CD4-positive, alpha-beta T cell (primary cell): ENCODE measurements at regions not wholly inside any gene's neighbourhood (a gene's known extent, or its start where the extent isn't known, plus 50 kb on each side); places are given as distances from the start of the nearest gene placed in this dataset.

Experiments used
- ATAC-seq: fragments of 200-7000 bp; cut with Tn5 transposase; one replicate; pipeline ENCODE4 v1.10.0; 2022; ENCODE audit warnings: mild to moderate bottlenecking; ENCODE audit not compliant: poor library complexity
- CTCF ChIA-PET: fragments of 350-600 bp; sonication (Branson Sonifier 250); formaldehyde crosslinking; loops from one replicate; lab custom pipeline; 2021; ENCODE audit warnings: antibody characterized with exemption, inconsistent platforms; lab: Charles Lee
- POLR2A ChIA-PET: fragments of 350-600 bp; sonication (Branson Sonifier 250); formaldehyde crosslinking; loops from one replicate; lab custom pipeline; 2021; ENCODE audit warnings: antibody characterized with exemption, inconsistent platforms; lab: Charles Lee
- DNase-seq, 14 experiments: peaks; one replicate each; pipeline ENCODE4 v3.0.0-alpha.2; 2013 to 2020; ENCODE audit warnings: mixed read lengths in 2 of 14
- H3K27ac ChIP-seq, 2 donors: one replicate each; pipeline versions ENCODE4 v1.5.1 to v1.7.0; 2013; ENCODE audit warnings: low read length in 2 of 2, low read depth in 1 of 2, mild to moderate bottlenecking in 1 of 2
- H3K27me3 ChIP-seq, 2 experiments: 1 replicate in 1 of 2; 2 replicates in 1 of 2; pipeline versions ENCODE4 v1.6.1 to v1.7.0; 2013; ENCODE audit warnings: low read length in 2 of 2, control low read depth in 1 of 2, mild to moderate bottlenecking in 1 of 2, moderate library complexity in 1 of 2; ENCODE audit not compliant: insufficient read depth in 2 of 2, control insufficient read depth in 1 of 2
- H3K36me3 ChIP-seq: one replicate; pipeline ENCODE4 v1.6.1; 2013; ENCODE audit warnings: low read length, control low read depth; ENCODE audit not compliant: insufficient read depth
- H3K4me1 ChIP-seq: one replicate; pipeline ENCODE4 v1.6.1; 2013; ENCODE audit warnings: low read length, control low read depth; ENCODE audit not compliant: insufficient read depth
- H3K4me3 ChIP-seq: one replicate; pipeline ENCODE4 v1.5.1; 2013; ENCODE audit warnings: mild to moderate bottlenecking, low read length, moderate library complexity
- H3K9me3 ChIP-seq, 2 experiments: 1 replicate in 1 of 2; 2 replicates in 1 of 2; pipeline versions ENCODE4 v1.6.1 to v1.7.0; 2013; ENCODE audit warnings: low read length in 2 of 2, mild to moderate bottlenecking in 2 of 2, control low read depth in 1 of 2, moderate library complexity in 1 of 2; ENCODE audit not compliant: control insufficient read depth in 1 of 2, insufficient read depth in 1 of 2
- H3K27ac Mint-ChIP-seq: one replicate; pipeline ENCODE4 v1.8.0; 2020; ENCODE audit warnings: mixed read lengths
- H3K27me3 Mint-ChIP-seq: one replicate; pipeline ENCODE4 v1.8.0; 2021; ENCODE audit warnings: mixed read lengths
- H3K36me3 Mint-ChIP-seq: one replicate; pipeline ENCODE4 v1.8.0; 2021; ENCODE audit warnings: low read depth, mixed read lengths
- H3K4me1 Mint-ChIP-seq: one replicate; pipeline ENCODE4 v1.8.0; 2021; ENCODE audit warnings: low read depth, mixed read lengths
- H3K4me3 Mint-ChIP-seq: one replicate; pipeline ENCODE4 v1.8.0; 2020; ENCODE audit warnings: mild to moderate bottlenecking, mixed read lengths
- H3K9me3 Mint-ChIP-seq: one replicate; pipeline ENCODE4 v1.8.0; 2020; ENCODE audit warnings: mixed read lengths
- intact Hi-C, 2 experiments: fragments of 100-400 bp; cut with DNase I in 1 of 2; cut with micrococcal nuclease in 1 of 2; formaldehyde crosslinking; loops; one replicate each; pipeline versions ENCODE4 v1.15.1 to v1.9.0; 2023 to 2025; cut with DNase I, micrococcal nuclease
- TF ChIP-seq, protein P1 (sequence below): fragments of 200-600 bp; IDR thresholded peaks from one replicate; pipeline ENCODE4 v1.8.0; 2022; ENCODE audit warnings: antibody characterized with exemption, mild to moderate bottlenecking

DNA sequence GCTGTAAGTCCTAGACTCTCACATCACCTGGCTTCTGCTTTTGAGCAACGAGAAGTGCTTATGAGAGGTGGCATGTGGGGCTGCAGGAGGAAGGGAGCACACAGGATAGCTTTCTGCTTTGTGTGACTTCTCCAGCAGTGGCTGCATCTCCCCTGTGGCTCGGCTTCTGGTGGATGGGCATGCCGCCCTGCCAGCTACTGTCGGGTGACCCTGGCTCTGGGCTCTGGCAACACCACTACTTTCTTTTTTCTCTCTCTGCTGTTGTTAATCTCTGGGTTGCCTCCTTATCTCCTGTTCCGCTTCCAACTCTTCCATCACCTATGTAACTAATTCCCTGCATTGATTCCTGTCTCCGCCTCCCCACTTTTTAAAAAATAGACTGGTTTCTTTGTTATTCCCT is 209.1 kb upstream of the DAAM1 start:
- CTCF ChIA-PET = no interaction called here
- ATAC-seq = no peak
- no peaks in the 10 kb centered on the region for H3K27me3 ChIP-seq

DNA sequence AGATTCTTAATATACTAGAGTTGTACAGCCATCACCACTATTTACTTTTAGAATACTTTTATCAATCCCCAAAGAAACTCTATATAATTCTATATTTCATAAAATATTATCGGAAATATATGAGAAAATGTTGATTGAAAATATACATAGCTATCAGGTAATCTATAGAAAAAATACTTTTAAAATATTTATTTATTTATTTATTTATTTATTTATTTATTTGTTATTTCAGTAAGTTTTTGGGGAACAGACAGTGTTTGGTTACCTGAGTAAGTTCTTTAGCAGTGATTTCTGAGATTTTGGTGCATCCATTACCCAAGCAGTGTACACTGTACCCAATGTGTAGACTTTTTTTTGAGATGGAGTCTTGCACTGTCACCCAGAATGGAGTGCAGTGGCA is 206.6 kb upstream of the DAAM1 start:
- H3K27ac Mint-ChIP-seq = no peak overlapping the region
- peaks cover 5% of the 10 kb centered on the region for H3K27me3 Mint-ChIP-seq
- Histone ChIP-seq H3K4me3 (no peak overlapping the region), H3K9me3 (no peaks in the 10 kb centered on the region), H3K27ac (no peak overlapping the region), H3K36me3 (no peaks in the 10 kb centered on the region), H3K27me3 (no peaks in the 10 kb centered on the region), H3K4me1 (no peaks in the 10 kb centered on the region)
- intact Hi-C loops = no loop called here
- H3K4me3 Mint-ChIP-seq = no peak overlapping the region
- no peaks in the 10 kb centered on the region for H3K4me1 Mint-ChIP-seq
- ChIA-PET POLR2A (no interaction called here), CTCF (no interaction called here)
- H3K9me3 Mint-ChIP-seq = no peaks in the 10 kb centered on the region
- H3K36me3 Mint-ChIP-seq = no peaks in the 10 kb centered on the region
- DNase-seq (no peak), ATAC-seq (no peak)
- TF ChIP-seq, protein P1, sequence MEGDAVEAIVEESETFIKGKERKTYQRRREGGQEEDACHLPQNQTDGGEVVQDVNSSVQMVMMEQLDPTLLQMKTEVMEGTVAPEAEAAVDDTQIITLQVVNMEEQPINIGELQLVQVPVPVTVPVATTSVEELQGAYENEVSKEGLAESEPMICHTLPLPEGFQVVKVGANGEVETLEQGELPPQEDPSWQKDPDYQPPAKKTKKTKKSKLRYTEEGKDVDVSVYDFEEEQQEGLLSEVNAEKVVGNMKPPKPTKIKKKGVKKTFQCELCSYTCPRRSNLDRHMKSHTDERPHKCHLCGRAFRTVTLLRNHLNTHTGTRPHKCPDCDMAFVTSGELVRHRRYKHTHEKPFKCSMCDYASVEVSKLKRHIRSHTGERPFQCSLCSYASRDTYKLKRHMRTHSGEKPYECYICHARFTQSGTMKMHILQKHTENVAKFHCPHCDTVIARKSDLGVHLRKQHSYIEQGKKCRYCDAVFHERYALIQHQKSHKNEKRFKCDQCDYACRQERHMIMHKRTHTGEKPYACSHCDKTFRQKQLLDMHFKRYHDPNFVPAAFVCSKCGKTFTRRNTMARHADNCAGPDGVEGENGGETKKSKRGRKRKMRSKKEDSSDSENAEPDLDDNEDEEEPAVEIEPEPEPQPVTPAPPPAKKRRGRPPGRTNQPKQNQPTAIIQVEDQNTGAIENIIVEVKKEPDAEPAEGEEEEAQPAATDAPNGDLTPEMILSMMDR = no peak

More for the DNA sequence above, 209.1 kb upstream of the DAAM1 start:
- TF ChIP-seq, protein P1 = no peak
- Histone ChIP-seq H3K4me3 (no peak overlapping the region), H3K9me3 (no peaks in the 10 kb centered on the region), H3K27ac (no peak overlapping the region), H3K36me3 (no peaks in the 10 kb centered on the region), H3K4me1 (no peaks in the 10 kb centered on the region)
- H3K4me1 Mint-ChIP-seq = no peaks in the 10 kb centered on the region
- H3K9me3 Mint-ChIP-seq = no peaks in the 10 kb centered on the region
- H3K36me3 Mint-ChIP-seq = no peaks in the 10 kb centered on the region
- POLR2A ChIA-PET = no interaction called here
- intact Hi-C loops = no loop called here
- no peaks in the 10 kb centered on the region for H3K27me3 Mint-ChIP-seq
- no peak overlapping the region for H3K27ac Mint-ChIP-seq
- no peak for DNase-seq
- no peak overlapping the region for H3K4me3 Mint-ChIP-seq

DNA sequence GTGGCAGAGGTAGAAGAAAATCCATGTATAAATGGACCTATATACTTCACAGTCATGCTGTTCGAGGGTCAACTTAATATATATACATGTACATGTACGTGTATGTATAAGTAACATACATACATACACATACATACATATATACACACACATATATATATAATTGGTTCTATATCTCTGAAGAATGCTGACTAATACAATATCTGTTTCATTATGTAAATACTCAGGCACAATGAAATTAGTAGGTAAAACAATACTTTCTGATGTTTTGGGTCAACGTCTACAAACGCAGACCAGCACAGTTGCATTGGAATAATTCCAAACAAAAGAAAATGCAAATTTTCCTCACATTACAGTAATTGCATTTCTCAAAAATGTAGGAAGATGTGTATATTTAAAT is 202.7 kb upstream of the DAAM1 start:
- Mint-ChIP-seq H3K4me1 (no peaks in the 10 kb centered on the region), H3K36me3 (no peaks in the 10 kb centered on the region), H3K27ac (no peak overlapping the region), H3K27me3 (peaks cover 5% of the 10 kb centered on the region), H3K9me3 (peaks cover 2% of the 10 kb centered on the region), H3K4me3 (no peak overlapping the region)
- H3K27ac ChIP-seq = no peak overlapping the region
- H3K4me1 ChIP-seq = no peaks in the 10 kb centered on the region
- ATAC-seq (no peak), DNase-seq (no peak)
- H3K4me3 ChIP-seq = no peak overlapping the region
- H3K36me3 ChIP-seq = no peaks in the 10 kb centered on the region
- H3K27me3 ChIP-seq = no peaks in the 10 kb centered on the region
- TF ChIP-seq, protein P1 = no peak
- ChIA-PET POLR2A (no interaction called here), CTCF (no interaction called here)
- intact Hi-C loops = no loop called here
- no peaks in the 10 kb centered on the region for H3K9me3 ChIP-seq
